NCI-H82 treated with DMSO at 0.1 percent for 48 hours (cell line): ENCODE measurements at regions not wholly inside any gene's neighbourhood (a gene's known extent, or its start where the extent isn't known, plus 50 kb on each side); places are given as distances from the start of the nearest gene placed in this dataset.
"Not testable (repeated sequence)": the region's sequence is repeated elsewhere in the genome, so short reads cannot be mapped to it uniquely, and the experiment has no call there.

Experiments
- DNase-seq: peaks from one replicate; lab custom pipeline; 2025; ENCODE audit not compliant: unreplicated experiment; lab: John Stamatoyannopoulos, UW

- no peak for DNase-seq
Observed at GRCh38 chr1:4166713-4167112, 266.6 kb upstream of the C1orf174 start.

DNA sequence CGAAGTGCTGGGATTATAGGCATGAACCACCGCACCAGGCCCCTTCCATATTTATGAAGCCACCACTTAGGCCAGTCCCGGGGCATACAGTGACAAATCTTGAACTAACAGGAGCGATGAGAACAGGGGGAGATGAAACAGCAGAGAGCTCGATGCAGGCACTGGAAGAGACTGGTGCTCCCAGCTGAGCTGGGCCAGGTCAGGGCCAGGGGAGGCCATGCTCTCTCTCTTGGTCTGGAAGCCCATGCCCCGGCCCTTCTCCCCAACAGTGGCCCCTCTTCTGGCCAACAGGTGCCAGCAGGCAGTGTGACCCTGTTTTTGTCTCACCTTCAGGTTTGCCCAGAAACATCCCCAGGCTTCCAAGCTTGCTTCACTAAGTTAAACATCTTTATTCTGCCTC is 269.9 kb upstream of the C1orf174 start:
- no peak for DNase-seq

- DNase-seq = no peak
Observed at GRCh38 chr1:4170548-4171340, 270.7 kb upstream of the C1orf174 start.

DNA sequence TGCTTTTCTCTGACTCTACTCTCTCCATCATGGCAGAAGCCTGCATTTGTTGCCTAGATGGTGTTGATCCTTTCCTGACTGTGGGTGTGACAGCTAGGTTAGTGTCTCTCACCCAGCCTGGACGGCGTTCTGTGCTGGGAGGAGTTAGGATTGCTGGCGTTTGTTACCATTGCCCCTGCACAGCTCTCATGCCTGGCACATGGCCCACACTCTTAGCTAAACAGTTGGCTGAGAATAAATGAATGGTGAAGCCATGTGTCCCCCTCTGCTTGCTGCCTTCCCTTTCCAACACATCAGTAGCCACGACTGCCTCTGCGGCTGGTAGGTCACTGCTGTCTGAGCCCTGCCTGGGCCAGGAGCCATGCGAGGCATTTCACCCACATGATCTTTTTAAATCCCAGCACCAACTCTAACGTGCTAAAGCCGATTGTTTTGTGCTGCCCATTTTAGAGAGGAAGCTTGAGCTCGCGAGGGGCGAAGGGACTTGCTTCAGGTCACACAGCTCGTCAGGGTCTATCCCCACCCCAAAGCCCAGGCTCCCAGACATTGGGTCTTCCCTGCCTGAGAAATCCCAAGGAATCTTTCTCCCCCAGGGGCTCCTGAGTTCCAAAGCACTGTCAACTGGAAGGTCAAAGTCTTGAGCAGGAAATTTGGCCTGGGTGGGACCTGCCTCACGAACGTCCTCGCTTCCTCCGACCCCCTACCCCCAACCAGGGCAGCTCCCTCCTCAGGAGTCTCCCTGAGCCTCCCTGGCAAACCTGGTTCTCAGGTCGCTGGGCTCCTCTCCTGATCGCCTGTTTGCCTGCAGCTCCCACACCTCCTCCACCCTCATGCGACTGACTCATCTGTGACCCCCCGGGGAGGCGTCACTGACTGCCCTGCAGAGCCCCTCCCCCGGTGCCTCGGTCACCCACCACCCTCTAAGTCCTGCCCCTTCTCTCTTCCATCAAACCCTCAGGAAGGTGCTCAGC is 271.7 kb upstream of the C1orf174 start:
- DNase-seq = no peak

GRCh38 chr1:4172644-4173599 is 272.9 kb upstream of the C1orf174 start:
- DNase-seq = no peak

GRCh38 chr1:4173731-4174130 is 273.7 kb upstream of the C1orf174 start:
- no peak for DNase-seq

GRCh38 chr1:4174291-4175200 is 274.5 kb upstream of the C1orf174 start:
- no peak for DNase-seq

DNA sequence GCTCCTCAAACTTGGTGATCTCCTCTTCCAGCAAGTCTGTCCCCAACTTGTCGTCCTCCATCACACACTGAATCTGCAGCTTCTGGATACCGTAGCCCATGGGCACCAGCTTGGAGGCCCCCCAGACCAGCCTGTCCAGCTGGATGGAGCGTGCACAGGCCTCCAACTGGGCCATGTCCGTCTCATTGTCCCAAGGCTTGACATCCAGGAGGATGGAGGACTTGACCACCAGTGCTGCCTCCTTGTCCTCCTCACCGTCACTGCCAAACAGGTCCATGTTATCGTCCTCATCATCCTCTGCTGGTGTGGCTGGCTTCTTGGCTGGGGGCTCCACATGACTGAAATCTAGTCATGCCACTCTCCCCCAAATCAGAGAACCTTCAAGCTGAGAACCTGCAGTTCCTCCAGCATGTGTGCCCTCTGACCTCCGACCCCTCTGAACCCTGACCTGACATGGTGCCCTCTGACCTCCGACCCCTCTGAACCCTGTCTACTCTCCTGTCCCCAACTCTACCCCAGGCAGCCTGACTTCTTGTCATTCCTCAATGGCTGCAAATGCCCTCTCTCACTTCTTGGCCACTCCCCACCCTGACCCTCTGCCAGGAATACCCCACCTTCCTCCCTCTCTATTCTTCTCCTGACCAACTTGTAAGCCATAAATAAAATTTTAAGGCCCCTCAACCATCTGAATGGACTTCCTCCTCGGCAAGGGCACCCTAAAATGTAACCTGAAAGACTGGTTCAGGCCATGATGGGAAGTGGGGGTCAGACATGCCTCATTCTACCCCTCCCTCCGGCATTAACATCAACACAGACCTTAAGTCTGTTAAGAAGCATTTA is 275.7 kb upstream of the C1orf174 start:
- no peak for DNase-seq

DNA sequence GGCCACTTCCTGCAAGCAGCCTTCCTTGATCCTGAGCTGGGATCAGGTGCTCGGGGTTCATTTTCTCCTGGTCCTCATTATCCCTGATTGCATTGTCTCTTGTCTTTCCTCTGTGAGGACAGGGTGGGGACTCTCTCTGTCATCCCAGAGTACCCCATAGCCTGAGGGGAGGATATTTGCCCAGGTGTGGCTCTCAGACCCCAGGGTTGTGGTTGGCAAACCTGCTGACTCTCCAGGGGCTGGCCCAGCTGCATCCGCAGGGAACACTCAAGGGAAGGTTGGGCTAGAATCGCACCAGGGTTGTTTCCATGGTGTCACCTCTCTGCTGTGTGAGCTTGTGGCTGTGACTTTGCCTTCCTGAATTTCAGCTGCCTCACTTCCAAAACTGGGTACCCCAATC is 276.8 kb upstream of the C1orf174 start:
- DNase-seq = no peak

DNA sequence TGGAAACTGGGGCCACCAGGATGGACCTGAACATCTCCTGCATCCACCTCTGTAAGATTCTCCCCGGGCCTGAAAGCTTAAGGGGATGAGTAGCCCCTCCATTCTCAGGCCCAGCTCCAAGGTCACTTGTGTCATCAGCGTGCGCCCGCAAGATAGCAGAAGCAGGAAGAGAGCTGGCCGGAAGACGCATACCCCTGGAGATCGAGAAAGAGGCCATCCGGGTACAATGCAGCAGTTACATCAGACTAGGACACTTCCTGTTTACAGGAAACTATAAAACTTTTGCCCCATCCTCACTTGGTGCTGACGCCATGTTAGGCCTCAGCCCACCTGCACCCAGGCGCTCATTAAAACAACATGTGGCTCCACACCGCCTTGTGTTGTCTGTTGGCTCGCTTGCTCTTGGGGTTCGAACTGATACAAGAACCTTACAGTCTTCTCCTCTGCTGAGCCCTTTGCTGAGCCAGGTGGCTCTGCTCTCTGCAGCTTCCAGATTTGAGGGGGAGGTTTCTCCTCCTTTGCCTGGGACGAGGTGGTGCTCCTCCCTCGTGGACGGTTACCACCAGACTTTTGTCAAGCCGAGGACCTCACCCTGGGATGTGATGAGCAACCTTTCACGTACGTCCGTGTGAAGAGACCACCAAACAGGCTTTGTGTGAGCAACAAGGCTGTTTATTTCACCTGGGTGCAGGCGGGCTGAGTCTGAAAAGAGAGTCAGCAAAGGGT is 277.5 kb upstream of the C1orf174 start:
- DNase-seq = no peak

DNA sequence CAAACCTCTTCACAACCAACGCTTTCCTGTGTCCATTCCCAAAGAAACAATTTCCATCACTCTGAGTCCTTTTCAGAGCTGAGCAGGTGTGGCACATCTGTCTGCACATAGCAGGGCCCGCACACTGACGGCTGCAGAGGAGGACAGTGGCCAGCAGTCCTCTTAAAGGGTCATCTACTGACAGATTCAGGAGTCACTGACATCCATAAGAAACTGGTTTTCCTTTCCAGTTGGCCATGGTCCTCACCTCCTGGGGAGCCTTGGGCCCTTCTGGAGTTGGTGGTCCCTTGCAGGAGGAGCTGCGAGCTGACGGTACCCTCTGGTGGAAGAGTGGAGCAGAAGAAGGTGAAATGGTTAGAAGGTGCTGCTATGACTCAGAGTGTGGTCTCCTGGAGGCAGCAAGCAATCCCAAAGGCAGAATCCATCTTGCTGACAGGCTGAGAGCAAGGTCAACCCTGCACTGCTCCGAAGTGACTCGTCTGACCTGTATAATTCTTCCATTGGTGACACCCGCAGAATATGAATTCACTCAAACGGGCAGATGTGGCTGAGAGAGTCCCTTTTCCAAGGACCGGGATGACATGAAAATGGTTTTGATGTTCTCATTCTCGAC is 278.5 kb upstream of the C1orf174 start:
- DNase-seq = no peak

GRCh38 chr1:4179914-4180735 is 280.1 kb upstream of the C1orf174 start:
- no peak for DNase-seq

DNA sequence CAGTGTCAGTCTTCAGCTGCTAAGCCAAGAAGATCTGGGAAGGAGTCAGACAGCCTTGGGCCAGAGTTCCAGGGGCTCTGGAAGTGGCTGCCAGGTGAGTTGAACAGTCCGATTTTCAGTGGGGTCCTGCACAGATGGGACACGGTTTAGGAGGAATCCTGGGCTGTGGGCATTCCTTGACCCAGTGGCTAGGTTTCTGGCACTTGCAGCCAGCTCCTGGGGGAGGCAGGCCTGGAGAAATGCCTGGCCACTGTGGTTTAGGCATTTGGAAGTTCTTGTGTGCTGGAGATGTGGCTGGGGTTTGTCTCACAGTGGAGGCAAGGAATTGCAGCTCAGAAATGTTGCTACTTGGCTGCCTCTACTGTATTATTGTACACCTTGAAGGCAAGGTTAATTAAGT is 286.4 kb upstream of the C1orf174 start:
- not testable (repeated sequence) for DNase-seq

DNA sequence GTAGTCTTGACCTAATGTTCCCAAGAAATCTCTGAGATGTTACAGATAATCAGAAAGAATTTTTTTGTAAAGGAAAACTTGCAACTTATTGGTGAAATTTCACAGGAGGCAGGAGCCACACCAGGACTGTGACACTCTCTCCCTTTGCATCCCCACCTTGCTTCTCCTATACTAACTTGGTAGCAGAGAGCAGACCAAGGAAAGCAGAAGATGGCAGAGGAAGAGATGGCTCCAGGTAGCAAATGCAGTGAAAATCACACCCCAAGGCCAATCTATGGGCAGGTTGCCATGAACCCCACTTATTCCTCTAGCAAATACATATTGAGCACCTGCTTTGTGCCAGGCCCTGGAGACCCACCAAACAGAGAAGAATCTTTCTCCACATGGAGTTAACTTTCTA is 303.4 kb upstream of the C1orf174 start:
- DNase-seq = no peak

GRCh38 chr1:4207183-4207582 is 307.1 kb upstream of the C1orf174 start:
- no peak for DNase-seq

DNA sequence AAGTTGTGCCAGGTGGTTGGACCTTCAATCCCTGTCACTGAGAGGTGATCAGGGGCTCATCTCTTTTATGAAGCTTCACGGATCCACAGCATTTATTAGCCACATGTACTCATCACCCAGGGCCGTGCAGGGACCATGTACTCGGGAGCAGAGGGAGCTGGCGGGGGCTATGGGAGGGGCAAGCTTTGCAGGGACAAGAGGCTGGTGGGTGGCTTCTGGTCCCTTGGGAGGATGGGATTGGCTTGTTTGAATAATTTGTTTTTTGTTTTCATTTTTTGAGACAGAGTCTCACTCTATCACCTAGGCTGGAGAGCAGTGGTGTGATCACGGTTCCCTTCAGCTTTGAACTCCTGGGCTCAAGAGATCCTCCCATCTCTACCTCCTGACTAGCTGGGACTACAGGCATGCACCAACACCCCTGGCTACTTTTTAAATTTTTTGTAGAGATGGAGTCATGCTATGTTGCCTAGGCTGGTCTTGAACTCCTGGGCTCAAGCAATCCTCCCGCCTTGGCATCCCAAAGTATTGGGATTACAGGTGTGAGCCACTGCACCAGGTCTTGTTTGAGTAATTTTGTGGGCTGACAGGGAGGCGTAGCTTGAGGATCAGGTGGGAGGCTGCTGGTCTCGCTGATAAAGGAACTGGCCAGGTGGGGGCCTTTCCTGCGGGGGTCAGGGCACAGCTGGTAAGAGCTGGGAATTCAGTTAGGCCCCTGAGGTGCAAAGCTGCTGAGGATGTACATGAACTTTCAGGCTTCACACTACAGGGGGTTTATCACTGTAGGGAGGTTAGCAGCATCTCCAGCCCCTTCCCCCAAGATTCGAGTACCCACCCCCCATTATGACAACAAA is 308.0 kb upstream of the C1orf174 start:
- DNase-seq = no peak
